H9 (cell line): ENCODE measurements at regions not wholly inside any gene's neighbourhood (a gene's known extent, or its start where the extent isn't known, plus 50 kb on each side); places are given as distances from the start of the nearest gene placed in this dataset.

Experiments used
- DNase-seq: peaks from one replicate; pipeline ENCODE4 v3.0.0-alpha.2; 2017
- H2AFZ ChIP-seq: one replicate; pipeline ENCODE4 v1.6.1; 2013; ENCODE audit warnings: mild to moderate bottlenecking, low read length, control low read depth, moderate library complexity
- H2AK5ac ChIP-seq: 2 replicates; pipeline ENCODE4 v1.6.1; 2013; ENCODE audit warnings: low read length, control low read depth, mixed read lengths; ENCODE audit not compliant: insufficient read length
- H2BK120ac ChIP-seq: one replicate; pipeline ENCODE4 v1.6.1; 2013; ENCODE audit warnings: low read depth, mild to moderate bottlenecking, low read length, control low read depth, inconsistent platforms; ENCODE audit not compliant: poor library complexity, severe bottlenecking
- H2BK12ac ChIP-seq: 2 replicates; pipeline ENCODE4 v1.6.1; 2013; ENCODE audit warnings: low read length, control low read depth, mixed read lengths, low read depth; ENCODE audit not compliant: insufficient read length
- H2BK15ac ChIP-seq: 2 replicates; pipeline ENCODE4 v1.6.1; 2013; ENCODE audit warnings: low read depth, low read length, control low read depth
- H2BK20ac ChIP-seq: one replicate; pipeline ENCODE4 v1.6.1; 2013; ENCODE audit warnings: low read depth, mild to moderate bottlenecking, low read length, control low read depth, inconsistent platforms; ENCODE audit not compliant: poor library complexity, severe bottlenecking
- H2BK5ac ChIP-seq: 2 replicates; pipeline ENCODE4 v1.6.1; 2013; ENCODE audit warnings: low read length, control low read depth, mixed read lengths; ENCODE audit not compliant: insufficient read length
- H3K14ac ChIP-seq: 2 replicates; pipeline ENCODE4 v1.6.1; 2013; ENCODE audit warnings: low read length, control low read depth; ENCODE audit not compliant: insufficient read depth
- H3K18ac ChIP-seq: 2 replicates; pipeline ENCODE4 v1.6.1; 2013; ENCODE audit warnings: low read depth, mild to moderate bottlenecking, mixed read lengths, low read length, control low read depth; ENCODE audit not compliant: insufficient read length
- H3K23ac ChIP-seq: 2 replicates; pipeline ENCODE4 v1.6.1; 2013; ENCODE audit warnings: low read length, control low read depth, mixed read lengths, low read depth; ENCODE audit not compliant: insufficient read length
- H3K23me2 ChIP-seq: 2 replicates; pipeline ENCODE4 v1.6.1; 2013; ENCODE audit warnings: low read depth, mild to moderate bottlenecking, mixed read lengths, low read length, control low read depth; ENCODE audit not compliant: insufficient read length, poor library complexity, severe bottlenecking
- H3K27ac ChIP-seq: 2 replicates; pipeline ENCODE4 v1.5.1; 2013; ENCODE audit warnings: low read length, control low read depth, mixed read lengths, low read depth; ENCODE audit not compliant: insufficient read length
- H3K27me3 ChIP-seq: 2 replicates; pipeline ENCODE4 v1.6.1; 2013; ENCODE audit warnings: low read length, control low read depth, inconsistent platforms; ENCODE audit not compliant: insufficient read depth
- H3K4ac ChIP-seq: 2 replicates; pipeline ENCODE4 v1.6.1; 2013; ENCODE audit warnings: low read depth, mild to moderate bottlenecking, control low read depth, inconsistent platforms, low read length, moderate library complexity
- H3K4me1 ChIP-seq: 2 replicates; pipeline ENCODE4 v1.6.1; 2013; ENCODE audit warnings: low read length, control low read depth, inconsistent platforms; ENCODE audit not compliant: insufficient read depth
- H3K4me2 ChIP-seq: 2 replicates; pipeline ENCODE4 v1.6.1; 2013; ENCODE audit warnings: low read length, control low read depth, mixed read lengths; ENCODE audit not compliant: insufficient read length, insufficient read depth
- H3K56ac ChIP-seq: 2 replicates; pipeline ENCODE4 v1.6.1; 2013; ENCODE audit warnings: low read depth, mild to moderate bottlenecking, mixed read lengths, low read length, control low read depth; ENCODE audit not compliant: insufficient read length
- H3K79me1 ChIP-seq: 2 replicates; pipeline ENCODE4 v1.6.1; 2013; ENCODE audit warnings: low read depth, mild to moderate bottlenecking, moderate library complexity, low read length, control low read depth, inconsistent platforms; ENCODE audit not compliant: insufficient read depth, poor library complexity, severe bottlenecking
- H3K79me2 ChIP-seq: 2 replicates; pipeline ENCODE4 v1.6.1; 2013; ENCODE audit warnings: low read length, control low read depth, inconsistent platforms; ENCODE audit not compliant: insufficient read depth
- H3K9ac ChIP-seq: 2 replicates; pipeline ENCODE4 v1.6.1; 2013; ENCODE audit warnings: low read length, control low read depth, mixed read lengths; ENCODE audit not compliant: insufficient read length; ENCODE audit errors: extremely low read depth
- H3K9me3 ChIP-seq: one replicate; pipeline ENCODE4 v1.6.1; 2013; ENCODE audit warnings: low read depth, low read length, inconsistent platforms; ENCODE audit not compliant: control insufficient read depth
- H3T11ph ChIP-seq: one replicate; pipeline ENCODE4 v1.6.1; 2013; ENCODE audit warnings: mild to moderate bottlenecking, low read length, control low read depth, inconsistent platforms
- H4K20me1 ChIP-seq: one replicate; pipeline ENCODE4 v1.6.1; 2013; ENCODE audit not compliant: control insufficient read depth, insufficient read length, insufficient read depth
- H4K5ac ChIP-seq: 2 replicates; pipeline ENCODE4 v1.6.1; 2013; ENCODE audit warnings: low read depth, mild to moderate bottlenecking, mixed read lengths, low read length, control low read depth; ENCODE audit not compliant: insufficient read length
- H4K8ac ChIP-seq: replicated peaks from 2 replicates; pipeline ENCODE4 v1.6.1; 2013; ENCODE audit warnings: low read length, control low read depth, mixed read lengths, low read depth; ENCODE audit not compliant: insufficient read length
- H4K91ac ChIP-seq: 2 replicates; pipeline ENCODE4 v1.6.1; 2013; ENCODE audit warnings: low read depth, mild to moderate bottlenecking, moderate library complexity, mixed read lengths, low read length, control low read depth; ENCODE audit not compliant: insufficient read length
- H3K27ac Mint-ChIP-seq, 3 experiments: 2 replicates in 2 of 3; 3 replicates in 1 of 3; pipeline ENCODE4 v1.8.0; 2020 to 2021; ENCODE audit warnings: mixed read lengths in 3 of 3, mild to moderate bottlenecking in 1 of 3, moderate library complexity in 1 of 3
- H3K27me3 Mint-ChIP-seq: 2 replicates; pipeline ENCODE4 v1.8.0; 2021; ENCODE audit warnings: low read depth, mild to moderate bottlenecking, moderate library complexity, mixed read lengths
- H3K36me3 Mint-ChIP-seq, 3 experiments: 2 replicates in 2 of 3; 3 replicates in 1 of 3; pipeline ENCODE4 v1.8.0; 2020 to 2021; ENCODE audit warnings: low read depth in 3 of 3, mixed read lengths in 3 of 3; ENCODE audit not compliant: insufficient read depth in 1 of 3
- H3K4me1 Mint-ChIP-seq, 2 experiments: 2 replicates each; pipeline ENCODE4 v1.8.0; 2020; ENCODE audit warnings: mixed read lengths in 2 of 2
- H3K4me3 Mint-ChIP-seq, 2 experiments: 2 replicates in 1 of 2; 3 replicates in 1 of 2; pipeline ENCODE4 v1.8.0; 2020 to 2021; ENCODE audit warnings: mild to moderate bottlenecking in 2 of 2, mixed read lengths in 2 of 2, moderate library complexity in 1 of 2
- H3K9me3 Mint-ChIP-seq, 2 experiments: 2 replicates in 1 of 2; 3 replicates in 1 of 2; pipeline ENCODE4 v1.8.0; 2020; ENCODE audit warnings: mild to moderate bottlenecking in 2 of 2, mixed read lengths in 2 of 2, moderate library complexity in 1 of 2
- WGBS: extraction: QIAGEN DNeasy Blood & Tissue Kit; methylation state at CpG from one replicate; pipeline ENCODE4 v1.1.7; 2013; ENCODE audit warnings: missing lambda C conversion rate, low lambda C conversion rate, mixed read lengths; ENCODE audit not compliant: insufficient read length; ENCODE audit errors: extremely low coverage; 5-methylcytosine and 5-hydroxymethylcytosine counted together
- TF ChIP-seq, protein P1 (sequence below): fragments of 200-600 bp; sonication (generic); conservative IDR thresholded peaks from 3 replicates; pipeline ENCODE4 v1.8.0; 2021; ENCODE audit warnings: antibody characterized with exemption, mild to moderate bottlenecking

DNA sequence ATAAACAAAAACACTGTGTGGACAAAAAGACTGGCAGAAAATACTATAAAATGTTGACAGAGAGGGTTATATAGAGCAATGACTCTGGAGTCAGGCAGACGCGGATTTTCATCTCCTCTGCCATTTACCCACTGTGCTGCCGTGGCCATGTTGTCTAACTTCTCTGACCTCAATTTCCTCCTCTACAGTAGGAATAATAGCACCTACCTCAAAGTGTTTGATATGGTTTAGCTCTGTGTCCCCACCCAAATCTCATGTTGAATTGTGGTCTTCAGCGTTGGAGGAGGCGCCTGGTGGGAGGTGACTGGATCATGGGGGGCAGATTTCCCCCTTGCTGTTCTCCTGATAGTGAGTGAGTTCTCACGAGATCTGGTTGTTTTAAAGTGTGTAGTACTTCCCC lies 78.2 kb upstream of the CALN1 start:
- Mint-ChIP-seq H3K9me3 (no peaks in the 10 kb centered on the region), H3K36me3 (peaks cover 0 to 2% (median 0%) of the 10 kb centered on the region in 3 experiments; a peak in 1 of 7 replicates), H3K4me3 (no peak overlapping the region), H3K27me3 (no peaks in the 10 kb centered on the region), H3K4me1 (no peaks in the 10 kb centered on the region), H3K27ac (no peak overlapping the region)
- no peaks in the 10 kb centered on the region for H3K79me1 ChIP-seq
- H4K20me1 ChIP-seq, result no peaks in the 10 kb centered on the region
- H4K8ac ChIP-seq, result no peak overlapping the region
- no CpG with 5 or more reads among the region's 6 CpGs for WGBS
- DNase-seq, result no peak
- no peak overlapping the region for H3K18ac ChIP-seq
- H3K14ac ChIP-seq, result no peak overlapping the region
- no peak overlapping the region for H3K4me2 ChIP-seq
- no peak overlapping the region for H2BK15ac ChIP-seq
- no peak overlapping the region for H2AFZ ChIP-seq
- H2BK120ac ChIP-seq, result no peak overlapping the region
- H3K9me3 ChIP-seq, result no peaks in the 10 kb centered on the region
- no peak overlapping the region for H3K4ac ChIP-seq
- no peak overlapping the region for H3T11ph ChIP-seq
- TF ChIP-seq, protein P1, sequence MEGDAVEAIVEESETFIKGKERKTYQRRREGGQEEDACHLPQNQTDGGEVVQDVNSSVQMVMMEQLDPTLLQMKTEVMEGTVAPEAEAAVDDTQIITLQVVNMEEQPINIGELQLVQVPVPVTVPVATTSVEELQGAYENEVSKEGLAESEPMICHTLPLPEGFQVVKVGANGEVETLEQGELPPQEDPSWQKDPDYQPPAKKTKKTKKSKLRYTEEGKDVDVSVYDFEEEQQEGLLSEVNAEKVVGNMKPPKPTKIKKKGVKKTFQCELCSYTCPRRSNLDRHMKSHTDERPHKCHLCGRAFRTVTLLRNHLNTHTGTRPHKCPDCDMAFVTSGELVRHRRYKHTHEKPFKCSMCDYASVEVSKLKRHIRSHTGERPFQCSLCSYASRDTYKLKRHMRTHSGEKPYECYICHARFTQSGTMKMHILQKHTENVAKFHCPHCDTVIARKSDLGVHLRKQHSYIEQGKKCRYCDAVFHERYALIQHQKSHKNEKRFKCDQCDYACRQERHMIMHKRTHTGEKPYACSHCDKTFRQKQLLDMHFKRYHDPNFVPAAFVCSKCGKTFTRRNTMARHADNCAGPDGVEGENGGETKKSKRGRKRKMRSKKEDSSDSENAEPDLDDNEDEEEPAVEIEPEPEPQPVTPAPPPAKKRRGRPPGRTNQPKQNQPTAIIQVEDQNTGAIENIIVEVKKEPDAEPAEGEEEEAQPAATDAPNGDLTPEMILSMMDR, result no peak
- H4K91ac ChIP-seq, result no peak overlapping the region
- H3K27ac ChIP-seq, result no peak overlapping the region
- no peaks in the 10 kb centered on the region for H3K4me1 ChIP-seq
- no peaks in the 10 kb centered on the region for H3K79me2 ChIP-seq
- no peak overlapping the region for H2AK5ac ChIP-seq
- H3K23ac ChIP-seq, result no peak overlapping the region
- no peak overlapping the region for H2BK5ac ChIP-seq
- no peak overlapping the region for H2BK12ac ChIP-seq
- no peaks in the 10 kb centered on the region for H3K27me3 ChIP-seq
- H3K9ac ChIP-seq, result no peak overlapping the region
- no peak overlapping the region for H3K56ac ChIP-seq
- H4K5ac ChIP-seq, result no peak overlapping the region
- H2BK20ac ChIP-seq, result no peak overlapping the region
- no peaks in the 10 kb centered on the region for H3K23me2 ChIP-seq
